GM19468 (cell line): ENCODE measurements at regions not wholly inside any gene's neighbourhood (a gene's known extent, or its start where the extent isn't known, plus 50 kb on each side); places are given as distances from the start of the nearest gene placed in this dataset.

Source experiments
- ATAC-seq: cut with Tn5 transposase; IDR thresholded peaks from one replicate; pipeline ENCODE4 v1.9.1; 2021; ENCODE audit warnings: mild to moderate bottlenecking, moderate library complexity, moderate number of reproducible peaks; ENCODE audit not compliant: unreplicated experiment; ENCODE audit errors: extremely low read depth

- no peak for ATAC-seq
Observed at GRCh38 chr4:130510661-130511060, 1414.7 kb downstream of the C4orf33 start.

GRCh38 chr4:130511776-130512175 lies 1415.8 kb downstream of the C4orf33 start:
- ATAC-seq = no peak

GRCh38 chr4:130524057-130524456 lies 1428.1 kb downstream of the C4orf33 start:
- no peak for ATAC-seq

GRCh38 chr4:130530505-130530904 lies 1434.6 kb downstream of the C4orf33 start:
- ATAC-seq = no peak

GRCh38 chr4:130534651-130535050 lies 1438.7 kb downstream of the C4orf33 start:
- no peak for ATAC-seq

- ATAC-seq = no peak
Observed at GRCh38 chr4:130542953-130543352, 1447.0 kb downstream of the C4orf33 start.

GRCh38 chr4:130545171-130545570 lies 1449.2 kb downstream of the C4orf33 start:
- ATAC-seq = no peak

- no peak for ATAC-seq
Observed at GRCh38 chr4:130545596-130545995, 1449.6 kb downstream of the C4orf33 start.

GRCh38 chr4:130559268-130559667 lies 1463.3 kb downstream of the C4orf33 start:
- ATAC-seq = no peak

GRCh38 chr4:130563185-130563888 lies 1467.4 kb downstream of the C4orf33 start:
- no peak for ATAC-seq

GRCh38 chr4:130563889-130564418 lies 1468.0 kb downstream of the C4orf33 start:
- ATAC-seq = no peak

GRCh38 chr4:130568746-130569145 lies 1472.8 kb downstream of the C4orf33 start:
- ATAC-seq = no peak

- ATAC-seq = no peak
Observed at GRCh38 chr4:130573742-130574141, 1477.8 kb downstream of the C4orf33 start.

- ATAC-seq = no peak
Observed at GRCh38 chr4:130574215-130574614, 1478.3 kb downstream of the C4orf33 start.

- ATAC-seq = no peak
Observed at GRCh38 chr4:130576218-130576617, 1480.3 kb downstream of the C4orf33 start.

- no peak for ATAC-seq
Observed at GRCh38 chr4:130591091-130591490, 1495.1 kb downstream of the C4orf33 start.

GRCh38 chr4:130600706-130601105 lies 1504.8 kb downstream of the C4orf33 start:
- ATAC-seq = no peak

- ATAC-seq = no peak
Observed at GRCh38 chr4:130603043-130603442, 1507.1 kb downstream of the C4orf33 start.

- no peak for ATAC-seq
Observed at GRCh38 chr4:130608121-130608520, 1512.2 kb downstream of the C4orf33 start.

GRCh38 chr4:130628531-130628930 lies 1532.6 kb downstream of the C4orf33 start:
- ATAC-seq = no peak

- no peak for ATAC-seq
Observed at GRCh38 chr4:130632731-130633604, 1537.0 kb downstream of the C4orf33 start.
